Keratinocyte (primary cell): ENCODE measurements at regions not wholly inside any gene's neighbourhood (a gene's known extent, or its start where the extent isn't known, plus 50 kb on each side); places are given as distances from the start of the nearest gene placed in this dataset.

Experiments
- DNase-seq: peaks from one replicate; pipeline ENCODE4 v3.0.0-alpha.2; 2011; ENCODE audit warnings: low read depth, missing footprints, low spot score
- FAIRE-seq: peaks from 2 replicates; lab custom pipeline; 2011; peaks lifted over from hg19 to GRCh38; lab: Jason Lieb, UNC
- H2AFZ ChIP-seq: 2 replicates; pipeline ENCODE4 v1.6.0; 2012; ENCODE audit warnings: low read length, control low read depth, inconsistent platforms; ENCODE audit not compliant: control insufficient read depth
- H3K27ac ChIP-seq: 2 replicates; pipeline ENCODE4 v1.5.1; 2011; ENCODE audit warnings: low read length; ENCODE audit not compliant: control insufficient read depth, insufficient read depth
- H3K27me3 ChIP-seq: 3 replicates; pipeline ENCODE4 v1.6.0; 2011; ENCODE audit warnings: low read length; ENCODE audit not compliant: control insufficient read depth, insufficient read depth; ENCODE audit errors: extremely low read depth
- H3K36me3 ChIP-seq, 2 experiments: 2 replicates in 1 of 2; 3 replicates in 1 of 2; pipeline ENCODE4 v1.5.1; 2011; ENCODE audit warnings: low read length in 2 of 2, mild to moderate bottlenecking in 1 of 2; ENCODE audit not compliant: control insufficient read depth in 2 of 2, insufficient read depth in 2 of 2; ENCODE audit errors: extremely low read depth in 1 of 2
- H3K4me1 ChIP-seq: 3 replicates; pipeline ENCODE4 v1.5.1; 2011; ENCODE audit warnings: low read length; ENCODE audit not compliant: control insufficient read depth, insufficient read depth; ENCODE audit errors: extremely low read depth
- H3K4me2 ChIP-seq: 3 replicates; pipeline ENCODE4 v1.6.0; 2011; ENCODE audit warnings: low read depth, low read length; ENCODE audit not compliant: control insufficient read depth, insufficient read depth; ENCODE audit errors: extremely low read depth
- H3K4me3 ChIP-seq, 3 experiments: fragments of 200-600 bp in 1 of 3; sonication (generic) in 1 of 3; 2 replicates in 2 of 3; 3 replicates in 1 of 3; pipeline ENCODE4 v1.5.1; 2011 to 2016; ENCODE audit warnings: low read length in 3 of 3, mild to moderate bottlenecking in 3 of 3, control low read depth in 2 of 3, inconsistent platforms in 1 of 3, low read depth in 1 of 3, mixed read lengths in 1 of 3, mixed run types in 1 of 3, moderate library complexity in 1 of 3; ENCODE audit not compliant: control insufficient read depth in 2 of 3, insufficient read depth in 2 of 3; ENCODE audit errors: extremely low read depth in 1 of 3
- H3K79me2 ChIP-seq: 2 replicates; pipeline ENCODE4 v1.6.0; 2012; ENCODE audit warnings: low read length; ENCODE audit not compliant: control insufficient read depth, insufficient read depth
- H3K9ac ChIP-seq: 3 replicates; pipeline ENCODE4 v1.6.0; 2011; ENCODE audit warnings: low read length; ENCODE audit not compliant: control insufficient read depth, insufficient read depth; ENCODE audit errors: extremely low read depth
- H3K9me1 ChIP-seq: 3 replicates; pipeline ENCODE4 v1.6.0; 2011; ENCODE audit warnings: low read length; ENCODE audit not compliant: control insufficient read depth, insufficient read depth; ENCODE audit errors: extremely low read depth
- H3K9me3 ChIP-seq: 2 replicates; pipeline ENCODE4 v1.5.1; 2012; ENCODE audit warnings: low read depth, low read length; ENCODE audit not compliant: control insufficient read depth
- H4K20me1 ChIP-seq: 3 replicates; pipeline ENCODE4 v1.6.0; 2011; ENCODE audit warnings: low read length; ENCODE audit not compliant: control insufficient read depth, insufficient read depth; ENCODE audit errors: extremely low read depth
- CTCF ChIP-seq, 3 experiments: IDR thresholded peaks in 1 of 3; conservative IDR thresholded peaks in 1 of 3; optimal IDR thresholded peaks in 1 of 3; 2 replicates in 2 of 3; 3 replicates in 1 of 3; pipeline versions ENCODE3 to v1.5.1; 2011; ENCODE audit warnings: low read length in 3 of 3, mild to moderate bottlenecking in 3 of 3, moderate library complexity in 2 of 3, control low read depth in 1 of 3, inconsistent platforms in 1 of 3; ENCODE audit not compliant: insufficient read depth in 2 of 3; ENCODE audit errors: extremely low read depth in 1 of 3
- EZH2 ChIP-seq: IDR thresholded peaks from one replicate; pipeline ENCODE4 v1.6.1; 2012; ENCODE audit warnings: inconsistent platforms, mild to moderate bottlenecking, low read length, moderate library complexity
- dilution Hi-C: fragments of 300-500 bp; cut with MboI; formaldehyde crosslinking; loops from one replicate; pipeline ENCODE4 v1.7.0; 2020; ENCODE audit warnings: low sequenced_read_pairs; ENCODE audit not compliant: extremely low pct_ligation_motif_present

GRCh38 chr10:118401708-118402193, 59.6 kb upstream of the FAM204A start:
- Histone ChIP-seq H3K4me2 (no peak overlapping the region), H3K27ac (no peak overlapping the region), H3K9ac (no peak overlapping the region), H3K27me3 (peaks cover 27% of the 10 kb centered on the region), H3K9me3 (no peaks in the 10 kb centered on the region), H3K9me1 (no peaks in the 10 kb centered on the region), H3K4me3 (no peak overlapping the region), H3K4me1 (no peaks in the 10 kb centered on the region), H3K79me2 (no peaks in the 10 kb centered on the region), H3K36me3 (no peaks in the 10 kb centered on the region), H4K20me1 (no peaks in the 10 kb centered on the region), H2AFZ (no peak overlapping the region)
- dilution Hi-C loops: no loop called here
- TF ChIP-seq EZH2: no peak
- TF ChIP-seq CTCF (optimal IDR thresholded peaks at IDR 0.05 in 1 of 3, IDR thresholded peaks at IDR 0.05 in 1 of 3, conservative IDR thresholded peaks at IDR 0.05 in 1 of 3; ENCODE audit: extremely low read depth in 1 of 3, insufficient read depth in 2 of 3, low read length in 3 of 3): no peak
- no peak for DNase-seq
- no peak for FAIRE-seq

- Histone ChIP-seq H3K36me3 (no peaks in the 10 kb centered on the region), H3K9me1 (no peaks in the 10 kb centered on the region), H3K27me3 (peaks cover 4% of the 10 kb centered on the region), H3K4me1 (no peaks in the 10 kb centered on the region), H3K9ac (no peak overlapping the region), H3K9me3 (no peaks in the 10 kb centered on the region), H3K27ac (no peak overlapping the region), H3K4me2 (no peak overlapping the region), H3K79me2 (no peaks in the 10 kb centered on the region), H3K4me3 (no peak overlapping the region), H4K20me1 (no peaks in the 10 kb centered on the region), H2AFZ (no peak overlapping the region)
- dilution Hi-C loops: no loop called here
- DNase-seq (no peak), FAIRE-seq (no peak)
- no peak for TF ChIP-seq EZH2
- no peak for TF ChIP-seq CTCF (optimal IDR thresholded peaks at IDR 0.05 in 1 of 3, IDR thresholded peaks at IDR 0.05 in 1 of 3, conservative IDR thresholded peaks at IDR 0.05 in 1 of 3; ENCODE audit: extremely low read depth in 1 of 3, insufficient read depth in 2 of 3, low read length in 3 of 3)
Measured at GRCh38 chr10:118397391-118397790, 55.3 kb upstream of the FAM204A start.
